ENCODE measurements at regions not wholly inside any gene's neighbourhood (a gene's known extent, or its start where the extent isn't known, plus 50 kb on each side); places are given as distances from the start of the nearest gene placed in this dataset.
"Not testable (repeated sequence)": the region's sequence is repeated elsewhere in the genome, so short reads cannot be mapped to it uniquely, and the experiment has no call there.

GRCh38 chr3:75262661-75263060, 401.5 kb upstream of the FRG2C start:
- no peak for TF ChIP-seq POLR2AphosphoS5 (IDR thresholded peaks at IDR 0.05)
- TF ChIP-seq CTCF (IDR thresholded peaks at IDR 0.05): no peak
- no peak for TF ChIP-seq POLR2A (IDR thresholded peaks at IDR 0.05)
- Histone ChIP-seq H3K27ac (no peak overlapping the region), H3K36me3 (no peaks in the 10 kb centered on the region), H3K4me1 (replicated peaks) (no peaks in the 10 kb centered on the region), H3K9me3 (no peaks in the 10 kb centered on the region), H3K4me3 (no peak overlapping the region), H3K27me3 (replicated peaks; ENCODE audit: insufficient read depth) (no peaks in the 10 kb centered on the region)
- DNase-seq (ENCODE audit: low spot score): no peak
- 68% methylated on average over 1 of the region's 1 CpG for WGBS
- intact Hi-C loops (cut with DNase I): no loop called here

- Histone ChIP-seq H3K36me3 (no peaks in the 10 kb centered on the region), H3K4me1 (replicated peaks) (no peaks in the 10 kb centered on the region), H3K27me3 (replicated peaks; ENCODE audit: insufficient read depth) (no peaks in the 10 kb centered on the region), H3K9me3 (no peaks in the 10 kb centered on the region), H3K27ac (no peak overlapping the region), H3K4me3 (no peak overlapping the region)
- intact Hi-C loops (cut with DNase I): no loop called here
- no peak for TF ChIP-seq CTCF (IDR thresholded peaks at IDR 0.05)
- no peak for TF ChIP-seq POLR2A (IDR thresholded peaks at IDR 0.05)
- no peak for TF ChIP-seq POLR2AphosphoS5 (IDR thresholded peaks at IDR 0.05)
- no peak for DNase-seq (ENCODE audit: low spot score)
- WGBS: 75% methylated on average over 3 of the region's 3 CpGs
Measured at GRCh38 chr3:75265897-75266296, 398.2 kb upstream of the FRG2C start.

GRCh38 chr3:75268576-75268975, 395.6 kb upstream of the FRG2C start:
- not testable (repeated sequence) for H3K36me3 ChIP-seq

GRCh38 chr3:75272237-75272636, 391.9 kb upstream of the FRG2C start:
- H3K27me3 ChIP-seq (replicated peaks; ENCODE audit: insufficient read depth); H3K4me3 ChIP-seq; H3K36me3 ChIP-seq; DNase-seq (ENCODE audit: low spot score); H3K9me3 ChIP-seq; intact Hi-C loops (cut with DNase I); H3K4me1 ChIP-seq (replicated peaks); H3K27ac ChIP-seq: not testable (repeated sequence)
- 63% methylated on average over 4 of the region's 4 CpGs for WGBS

More at GRCh38 chr3:75268576-75268975, 395.6 kb upstream of the FRG2C start:
- H3K9me3 ChIP-seq; H3K4me3 ChIP-seq; DNase-seq (ENCODE audit: low spot score); intact Hi-C loops (cut with DNase I); H3K27me3 ChIP-seq (replicated peaks; ENCODE audit: insufficient read depth); H3K4me1 ChIP-seq (replicated peaks); H3K27ac ChIP-seq: not testable (repeated sequence)
- 54% methylated on average over 2 of the region's 2 CpGs for WGBS

- WGBS: 42% methylated on average over 2 of the region's 2 CpGs
- no peak overlapping the region for H3K27ac ChIP-seq
- no peaks in the 10 kb centered on the region for H3K27me3 ChIP-seq (replicated peaks; ENCODE audit: insufficient read depth)
- intact Hi-C loops (cut with DNase I): no loop called here
- TF ChIP-seq POLR2A (IDR thresholded peaks at IDR 0.05) (no peak), POLR2AphosphoS5 (IDR thresholded peaks at IDR 0.05) (no peak), CTCF (IDR thresholded peaks at IDR 0.05) (no peak)
- no peak for DNase-seq (ENCODE audit: low spot score)
- H3K4me1 ChIP-seq (replicated peaks): no peaks in the 10 kb centered on the region
- no peaks in the 10 kb centered on the region for H3K9me3 ChIP-seq
- H3K36me3 ChIP-seq: no peaks in the 10 kb centered on the region
- no peak overlapping the region for H3K4me3 ChIP-seq
Measured at GRCh38 chr3:75272691-75273090, 391.4 kb upstream of the FRG2C start.

GRCh38 chr3:75285531-75286148, 378.5 kb upstream of the FRG2C start:
- H3K27ac ChIP-seq; intact Hi-C loops (cut with DNase I); H3K4me3 ChIP-seq; H3K4me1 ChIP-seq (replicated peaks); H3K27me3 ChIP-seq (replicated peaks; ENCODE audit: insufficient read depth); DNase-seq (ENCODE audit: low spot score); H3K36me3 ChIP-seq; H3K9me3 ChIP-seq: not testable (repeated sequence)
- WGBS: 67% methylated on average over 3 of the region's 3 CpGs

- H3K9me3 ChIP-seq; H3K36me3 ChIP-seq; H3K4me3 ChIP-seq; intact Hi-C loops (cut with DNase I); H3K27me3 ChIP-seq (replicated peaks; ENCODE audit: insufficient read depth); DNase-seq (ENCODE audit: low spot score); H3K4me1 ChIP-seq (replicated peaks); H3K27ac ChIP-seq: not testable (repeated sequence)
- WGBS: 97% methylated on average over 30 of the region's 40 CpGs
Measured at GRCh38 chr3:75288972-75289574, 375.1 kb upstream of the FRG2C start.

Data from prostate gland (tissue), 2 donors.